ENCODE measurements at regions not wholly inside any gene's neighbourhood (a gene's known extent, or its start where the extent isn't known, plus 50 kb on each side); places are given as distances from the start of the nearest gene placed in this dataset.

DNA sequence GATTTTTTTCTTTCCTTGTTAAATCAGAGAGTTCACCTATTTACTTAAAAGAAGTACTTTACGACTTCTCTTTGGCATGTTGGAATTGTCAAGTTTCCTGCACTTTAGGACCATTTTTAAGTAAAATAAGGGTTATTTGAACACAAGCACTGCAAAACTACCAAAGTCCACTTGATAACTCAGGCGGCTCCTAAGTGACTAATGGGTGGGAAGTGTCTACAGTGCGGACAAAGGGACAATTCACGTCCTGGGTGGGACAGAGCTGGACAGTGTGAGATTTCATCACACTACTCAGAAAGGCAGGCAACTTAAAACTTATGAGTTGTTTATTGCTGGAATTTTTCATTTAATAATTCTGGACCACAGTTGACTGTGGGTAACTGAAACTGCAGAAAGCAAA lies 590.2 kb upstream of the UBE2E2 start (continued):
- TF ChIP-seq, protein P1, sequence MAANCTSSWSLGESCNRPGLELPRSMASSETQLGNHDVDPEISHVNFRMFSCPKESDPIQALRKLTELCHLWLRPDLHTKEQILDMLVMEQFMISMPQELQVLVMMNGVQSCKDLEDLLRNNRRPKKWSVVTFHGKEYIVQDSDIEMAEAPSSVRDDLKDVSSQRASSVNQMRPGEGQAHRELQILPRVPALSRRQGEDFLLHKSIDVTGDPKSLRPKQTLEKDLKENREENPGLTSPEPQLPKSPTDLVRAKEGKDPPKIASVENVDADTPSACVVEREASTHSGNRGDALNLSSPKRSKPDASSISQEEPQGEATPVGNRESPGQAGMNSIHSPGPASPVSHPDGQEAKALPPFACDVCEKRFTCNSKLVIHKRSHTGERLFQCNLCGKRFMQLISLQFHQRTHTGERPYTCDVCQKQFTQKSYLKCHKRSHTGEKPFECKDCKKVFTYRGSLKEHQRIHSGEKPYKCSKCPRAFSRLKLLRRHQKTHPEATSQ (tag by site-specific recombination; IDR thresholded peaks at IDR 0.05): no peak
- no peak for TF ChIP-seq ZBTB7A (tag by site-specific recombination; IDR thresholded peaks at IDR 0.05; ENCODE audit: low read depth)
- no peak for TF ChIP-seq GLI4 (tag by site-specific recombination; IDR thresholded peaks at IDR 0.05)
- no peak for TF ChIP-seq ZNF292 (tag by site-specific recombination; IDR thresholded peaks at IDR 0.05; ENCODE audit: borderline replicate concordance, low read depth)
- TF ChIP-seq ZNF366 (tag by site-specific recombination; conservative IDR thresholded peaks at IDR 0.05): no peak
- no peak for TF ChIP-seq ZNF629 (tag by site-specific recombination; IDR thresholded peaks at IDR 0.05)
- TF ChIP-seq SP2 (tag by site-specific recombination; IDR thresholded peaks at IDR 0.05): no peak
- TF ChIP-seq ZNF174 (tag by site-specific recombination; IDR thresholded peaks at IDR 0.05): no peak

DNA sequence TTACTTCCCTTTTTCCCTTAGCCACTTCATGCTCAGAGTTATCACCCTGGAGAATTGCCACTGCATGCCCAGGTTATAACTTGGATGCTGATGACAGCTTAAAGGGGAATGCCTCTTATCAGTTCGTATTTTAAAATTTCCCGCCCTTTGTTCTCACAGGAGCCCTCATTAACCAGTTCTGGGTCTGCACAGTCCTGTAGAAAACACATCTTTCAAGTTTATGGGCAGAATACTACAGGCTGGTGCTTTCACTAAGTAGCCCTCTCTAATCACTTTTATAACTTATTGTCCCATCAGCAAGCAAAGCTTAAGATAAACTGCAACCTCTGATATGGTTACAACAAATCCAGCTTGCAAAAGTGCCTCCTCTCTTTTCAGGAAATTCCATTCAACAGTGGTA lies 587.3 kb upstream of the UBE2E2 start:
- Histone ChIP-seq H3K36me3 (ENCODE audit: control insufficient read depth in 2 of 2, insufficient read depth in 1 of 2, low read length in 2 of 2) (no peaks in the 10 kb centered on the region), H3K4me3 (ENCODE audit: low read depth, low read length) (no peak overlapping the region), H3K27ac (ENCODE audit: extremely low read depth, low read depth, low read length) (no peak overlapping the region), H3K9me3 (ENCODE audit: control insufficient read depth, insufficient read depth, low read depth, low read length) (no peaks in the 10 kb centered on the region), H3K4me1 (ENCODE audit: control insufficient read depth, insufficient read depth, low read length) (no peaks in the 10 kb centered on the region)
- TF ChIP-seq ZNF521 (tag by site-specific recombination; IDR thresholded peaks at IDR 0.05): no peak
- TF ChIP-seq HOXC10 (CRISPR knock-in tag; IDR thresholded peaks at IDR 0.05): no peak
- no peak for TF ChIP-seq ZNF514 (tag by site-specific recombination; IDR thresholded peaks at IDR 0.05)
- TF ChIP-seq, protein P2, sequence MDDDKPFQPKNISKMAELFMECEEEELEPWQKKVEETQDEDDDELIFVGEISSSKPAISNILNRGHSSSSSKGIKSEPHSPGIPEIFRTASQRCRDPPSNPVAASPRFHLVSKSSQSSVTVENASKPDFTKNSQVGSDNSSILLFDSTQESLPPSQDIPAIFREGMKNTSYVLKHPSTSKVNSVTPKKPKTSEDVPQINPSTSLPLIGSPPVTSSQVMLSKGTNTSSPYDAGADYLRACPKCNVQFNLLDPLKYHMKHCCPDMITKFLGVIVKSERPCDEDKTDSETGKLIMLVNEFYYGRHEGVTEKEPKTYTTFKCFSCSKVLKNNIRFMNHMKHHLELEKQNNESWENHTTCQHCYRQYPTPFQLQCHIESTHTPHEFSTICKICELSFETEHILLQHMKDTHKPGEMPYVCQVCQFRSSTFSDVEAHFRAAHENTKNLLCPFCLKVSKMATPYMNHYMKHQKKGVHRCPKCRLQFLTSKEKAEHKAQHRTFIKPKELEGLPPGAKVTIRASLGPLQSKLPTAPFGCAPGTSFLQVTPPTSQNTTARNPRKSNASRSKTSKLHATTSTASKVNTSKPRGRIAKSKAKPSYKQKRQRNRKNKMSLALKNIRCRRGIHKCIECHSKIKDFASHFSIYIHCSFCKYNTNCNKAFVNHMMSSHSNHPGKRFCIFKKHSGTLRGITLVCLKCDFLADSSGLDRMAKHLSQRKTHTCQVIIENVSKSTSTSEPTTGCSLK (tag by site-specific recombination; IDR thresholded peaks at IDR 0.05): no peak
- no peak for TF ChIP-seq ZNF747 (tag by site-specific recombination; IDR thresholded peaks at IDR 0.05)
- TF ChIP-seq, protein P3, sequence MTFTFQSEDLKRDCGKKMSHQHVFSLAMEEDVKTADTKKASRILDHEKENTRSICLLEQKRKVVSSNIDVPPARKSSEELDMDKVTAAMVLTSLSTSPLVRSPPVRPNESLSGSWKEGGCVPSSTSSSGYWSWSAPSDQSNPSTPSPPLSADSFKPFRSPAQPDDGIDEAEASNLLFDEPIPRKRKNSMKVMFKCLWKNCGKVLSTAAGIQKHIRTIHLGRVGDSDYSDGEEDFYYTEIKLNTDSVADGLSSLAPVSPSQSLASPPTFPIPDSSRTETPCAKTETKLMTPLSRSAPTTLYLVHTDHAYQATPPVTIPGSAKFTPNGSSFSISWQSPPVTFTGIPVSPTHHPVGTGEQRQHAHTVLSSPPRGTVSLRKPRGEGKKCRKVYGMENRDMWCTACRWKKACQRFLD (tag by site-specific recombination; IDR thresholded peaks at IDR 0.05): no peak
- no peak for TF ChIP-seq TRIM28 (IDR thresholded peaks at IDR 0.05; ENCODE audit: borderline replicate concordance, low read length)
- TF ChIP-seq OVOL3 (tag by site-specific recombination; IDR thresholded peaks at IDR 0.05): no peak
- TF ChIP-seq, protein P4, sequence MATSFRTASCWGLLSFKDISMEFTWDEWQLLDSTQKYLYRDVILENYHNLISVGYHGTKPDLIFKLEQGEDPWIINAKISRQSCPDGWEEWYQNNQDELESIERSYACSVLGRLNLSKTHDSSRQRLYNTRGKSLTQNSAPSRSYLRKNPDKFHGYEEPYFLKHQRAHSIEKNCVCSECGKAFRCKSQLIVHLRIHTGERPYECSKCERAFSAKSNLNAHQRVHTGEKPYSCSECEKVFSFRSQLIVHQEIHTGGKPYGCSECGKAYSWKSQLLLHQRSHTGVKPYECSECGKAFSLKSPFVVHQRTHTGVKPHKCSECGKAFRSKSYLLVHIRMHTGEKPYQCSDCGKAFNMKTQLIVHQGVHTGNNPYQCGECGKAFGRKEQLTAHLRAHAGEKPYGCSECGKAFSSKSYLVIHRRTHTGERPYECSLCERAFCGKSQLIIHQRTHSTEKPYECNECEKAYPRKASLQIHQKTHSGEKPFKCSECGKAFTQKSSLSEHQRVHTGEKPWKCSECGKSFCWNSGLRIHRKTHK (tag by site-specific recombination; IDR thresholded peaks at IDR 0.05): no peak
- no peak for TF ChIP-seq YY2 (tag by site-specific recombination; IDR thresholded peaks at IDR 0.05)
- TF ChIP-seq ZNF10 (tag by site-specific recombination; IDR thresholded peaks at IDR 0.05): no peak
- no peak for TF ChIP-seq ZNF501 (tag by site-specific recombination; IDR thresholded peaks at IDR 0.05)
- TF ChIP-seq ZNF2 (tag by site-specific recombination; IDR thresholded peaks at IDR 0.05): no peak
- no peak for TF ChIP-seq ZNF146 (tag by site-specific recombination; IDR thresholded peaks at IDR 0.05)
- POLR2A ChIA-PET: no interaction called here
- CTCF ChIA-PET: no interaction called here

Data from HEK293 (cell line).